GM19193 (cell line): ENCODE measurements at regions not wholly inside any gene's neighbourhood (a gene's known extent, or its start where the extent isn't known, plus 50 kb on each side); places are given as distances from the start of the nearest gene placed in this dataset.

Experiments
- POLR2A ChIP-seq: IDR thresholded peaks from 4 replicates; pipeline ENCODE4 v1.6.1; 2011; ENCODE audit not compliant: insufficient read depth, insufficient read length; ENCODE audit errors: extremely low read depth

DNA sequence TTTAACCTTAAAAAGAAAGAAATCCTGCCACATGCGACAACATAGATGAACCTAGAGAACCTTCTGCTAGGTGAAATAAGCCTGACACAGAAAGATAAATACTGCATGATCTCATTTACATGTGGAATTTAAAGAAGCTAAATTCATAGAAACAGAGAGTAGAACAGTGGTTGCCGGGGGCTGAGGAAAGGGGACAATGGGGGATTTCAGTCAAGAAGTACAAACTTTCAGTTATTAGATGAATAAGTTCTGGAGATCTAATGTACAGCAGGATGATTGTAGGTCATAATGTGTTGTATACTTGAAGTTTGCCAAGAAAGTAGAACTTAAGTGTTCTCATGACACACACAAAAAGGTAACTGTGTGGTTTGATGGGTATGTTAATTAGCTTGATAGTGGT lies 204.3 kb upstream of the PRSS16 start:
- TF ChIP-seq POLR2A, result no peak

DNA sequence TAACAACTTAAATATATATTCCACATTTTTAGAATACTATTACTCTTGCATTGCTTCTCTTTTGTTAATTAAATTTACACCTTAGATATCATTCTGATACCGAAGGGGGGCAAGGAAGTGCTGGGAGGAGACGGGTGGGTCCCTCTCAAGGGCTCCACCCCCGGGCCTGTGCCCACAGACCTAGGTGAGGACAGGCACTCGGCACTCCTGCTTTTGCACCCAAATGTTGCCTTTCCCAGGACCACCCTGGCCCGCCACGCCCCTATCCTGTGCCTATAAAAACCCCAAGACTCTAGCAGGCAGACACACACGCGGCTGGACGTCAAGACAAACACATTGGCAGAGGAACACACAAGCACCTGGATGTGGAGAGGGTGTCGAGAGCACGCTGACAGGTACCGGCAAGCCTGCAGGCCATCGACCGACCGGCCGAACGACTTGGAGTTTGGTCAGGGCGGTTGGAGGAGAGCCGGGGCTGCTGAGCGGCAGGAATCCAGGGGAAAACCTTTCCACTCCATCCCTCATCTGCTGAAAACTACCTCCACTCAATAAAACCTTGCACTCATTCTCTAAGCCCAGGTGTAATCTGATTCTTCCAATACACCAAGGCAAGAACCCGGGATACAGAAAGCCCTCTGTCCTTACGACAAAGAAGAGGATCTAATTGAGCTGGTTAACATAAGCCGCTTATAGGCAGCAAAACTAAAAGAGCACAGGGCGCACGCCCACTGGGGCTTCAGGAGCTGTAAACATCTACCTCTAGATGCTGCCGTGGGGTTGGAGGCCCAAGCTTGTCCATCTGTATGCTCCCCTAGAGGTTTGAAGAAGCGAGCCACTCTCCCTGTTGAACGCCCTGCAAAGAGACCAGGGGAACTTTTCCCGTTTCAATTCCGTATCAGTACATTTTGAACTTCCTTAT lies 197.4 kb upstream of the PRSS16 start:
- no peak for TF ChIP-seq POLR2A

DNA sequence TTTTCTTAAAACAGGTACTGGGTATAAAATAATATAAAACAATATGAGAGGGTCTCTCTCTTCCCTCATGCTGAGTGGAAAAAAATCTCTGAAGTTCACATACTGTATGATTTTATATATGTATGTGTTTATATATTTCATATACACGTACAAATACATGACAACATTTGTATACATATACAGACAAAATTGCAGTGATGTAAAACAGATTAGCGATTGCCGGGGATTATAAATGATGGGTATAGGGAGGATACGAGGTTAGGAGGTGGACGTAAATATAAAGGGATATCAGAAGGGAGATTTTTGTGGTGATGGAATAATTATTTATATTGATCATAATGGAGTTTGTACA lies 194.8 kb upstream of the PRSS16 start:
- no peak for TF ChIP-seq POLR2A

DNA sequence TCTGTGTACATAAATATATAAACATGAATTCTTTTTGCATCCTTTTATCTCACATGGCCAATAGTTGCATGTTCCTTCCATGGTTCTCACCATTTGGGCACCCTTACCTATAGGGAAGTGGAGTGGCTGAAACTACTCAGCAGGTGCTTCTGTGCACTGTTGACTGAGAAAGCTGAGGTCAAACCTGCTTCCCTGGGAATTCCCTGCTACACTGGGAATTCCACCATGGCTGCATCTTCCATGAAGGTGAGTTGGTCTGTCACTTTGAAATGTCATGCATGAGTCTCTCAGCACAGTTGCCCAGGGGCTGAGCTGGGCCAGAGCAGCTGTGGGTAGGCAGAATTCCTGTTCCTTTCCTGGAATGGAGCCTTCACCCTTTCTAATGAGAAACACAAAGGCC lies 193.8 kb upstream of the PRSS16 start:
- TF ChIP-seq POLR2A, result no peak

DNA sequence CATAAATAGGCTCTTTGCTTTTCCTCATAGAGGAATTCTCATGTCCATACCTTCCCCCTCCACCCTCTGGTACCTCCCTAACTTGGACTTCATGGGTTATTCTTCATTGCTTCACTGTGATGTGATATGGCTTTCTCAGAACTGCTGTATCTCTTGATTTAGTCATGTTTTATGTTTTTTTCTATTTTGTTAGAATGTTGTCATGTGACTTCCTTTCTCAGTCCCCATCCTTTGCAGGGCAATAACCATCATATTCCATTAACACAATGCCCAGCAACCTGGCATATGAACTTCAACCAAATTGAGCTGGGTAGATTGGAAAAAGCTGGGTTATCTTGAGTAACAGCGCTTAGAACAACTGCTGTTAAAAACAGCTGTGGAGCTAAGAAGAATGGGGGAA lies 190.9 kb upstream of the PRSS16 start:
- TF ChIP-seq POLR2A, result no peak

DNA sequence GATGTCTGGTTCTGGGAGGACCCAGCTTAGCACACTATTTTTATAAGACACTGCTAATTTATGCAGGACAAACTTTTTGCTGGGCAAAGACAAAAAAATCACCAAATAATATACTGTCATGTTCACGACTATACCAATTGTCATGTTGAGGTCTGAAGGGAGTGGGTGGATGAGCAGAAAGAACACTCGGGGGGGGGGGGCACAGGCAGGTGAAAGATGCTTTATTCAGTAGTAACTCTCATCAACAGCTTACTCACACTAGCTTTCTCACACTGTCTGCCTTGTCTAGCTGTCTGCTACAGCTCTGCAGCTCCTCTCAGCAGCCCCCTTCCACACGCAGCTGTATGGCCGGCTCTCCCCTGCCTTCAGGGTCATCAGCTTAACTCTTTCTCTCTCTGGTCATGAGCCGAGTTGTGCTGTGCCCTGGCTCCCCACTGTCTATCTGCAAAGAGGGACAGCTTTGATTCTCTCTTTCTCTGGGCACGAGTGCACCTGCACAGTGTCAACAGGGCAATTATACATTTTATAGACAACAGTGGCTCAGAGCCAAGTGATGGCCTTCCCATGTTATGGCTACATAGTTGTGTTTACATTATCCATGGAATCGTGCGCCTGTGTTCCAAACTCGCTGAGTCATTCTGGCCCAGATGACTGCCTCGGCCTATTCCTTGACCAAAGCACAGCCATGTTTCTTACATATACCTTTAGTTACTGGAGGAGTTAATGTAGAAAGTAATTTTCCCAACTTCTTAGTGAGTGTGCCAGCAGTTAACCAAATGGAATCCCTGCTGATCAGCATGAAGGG lies 187.7 kb upstream of the PRSS16 start:
- TF ChIP-seq POLR2A, result no peak

DNA sequence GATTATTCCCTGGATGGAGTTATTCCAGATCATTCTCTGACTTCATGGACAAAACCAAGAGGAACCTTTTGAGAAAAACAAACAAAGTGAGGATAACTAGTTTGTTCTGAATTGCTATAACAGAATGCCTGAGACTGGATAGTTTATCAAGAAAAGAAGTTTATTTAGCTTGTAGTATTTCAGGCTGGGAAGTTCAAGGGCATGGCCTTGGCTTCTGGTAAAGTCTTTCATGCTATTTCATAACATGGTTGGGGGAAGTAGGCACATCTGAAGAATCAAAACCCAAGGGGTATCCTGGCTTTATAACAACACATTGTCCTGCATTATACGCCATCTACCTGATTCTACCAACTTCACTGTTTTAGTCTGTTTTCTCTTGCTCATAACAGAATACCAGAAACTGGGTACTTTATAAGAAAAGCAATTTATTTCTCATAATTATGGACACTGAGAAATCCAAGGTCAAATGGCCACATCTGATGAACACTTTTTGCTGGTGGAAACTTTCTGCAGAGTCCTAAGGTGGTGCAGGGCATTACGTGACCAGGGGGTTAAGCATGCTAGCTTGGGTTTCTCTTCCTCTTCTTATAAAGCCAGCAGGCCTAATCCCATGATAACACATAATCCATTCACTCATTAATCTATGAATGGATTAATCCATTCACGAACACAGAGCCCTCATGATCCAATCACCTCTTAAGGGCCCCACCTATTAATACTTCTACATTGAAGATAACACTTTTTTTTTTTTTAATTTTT lies 186.1 kb upstream of the PRSS16 start:
- no peak for TF ChIP-seq POLR2A

DNA sequence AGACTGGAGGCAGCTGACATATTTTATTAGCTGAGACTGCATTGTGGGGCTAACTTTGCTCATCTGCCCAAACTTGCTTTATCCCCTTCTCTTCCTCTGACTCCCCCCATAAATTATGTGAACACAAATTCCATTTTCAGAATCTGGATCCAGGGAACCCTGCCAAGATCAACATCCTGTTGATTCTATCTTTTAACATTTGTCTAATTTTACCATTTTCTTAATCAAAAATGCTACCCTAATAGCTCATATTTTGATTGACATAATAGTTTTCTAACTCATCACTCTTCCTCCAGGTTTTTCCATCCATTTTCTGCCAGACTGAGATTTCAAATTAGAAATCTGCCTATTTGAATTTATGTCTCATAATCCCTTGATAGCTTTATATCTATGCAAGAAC lies 184.7 kb upstream of the PRSS16 start:
- no peak for TF ChIP-seq POLR2A

DNA sequence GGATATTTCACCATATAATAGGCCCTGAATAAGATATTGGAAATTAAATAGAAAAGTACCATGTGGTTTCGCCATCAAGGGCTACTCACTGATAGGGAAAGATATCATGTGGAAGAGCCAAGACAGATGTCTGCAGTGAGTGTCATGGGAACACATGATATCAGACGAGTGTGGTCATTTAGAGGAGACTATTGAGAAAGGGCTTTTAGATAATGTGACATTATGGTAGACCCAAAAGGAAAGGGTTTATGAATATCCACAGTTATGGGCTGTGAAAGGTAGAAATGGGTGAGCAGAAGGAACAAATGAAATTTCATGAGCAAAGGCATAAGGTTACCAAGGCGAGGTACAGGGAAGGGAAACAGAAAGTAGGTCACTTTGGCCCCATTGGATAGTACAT lies 182.3 kb upstream of the PRSS16 start:
- TF ChIP-seq POLR2A, result no peak

DNA sequence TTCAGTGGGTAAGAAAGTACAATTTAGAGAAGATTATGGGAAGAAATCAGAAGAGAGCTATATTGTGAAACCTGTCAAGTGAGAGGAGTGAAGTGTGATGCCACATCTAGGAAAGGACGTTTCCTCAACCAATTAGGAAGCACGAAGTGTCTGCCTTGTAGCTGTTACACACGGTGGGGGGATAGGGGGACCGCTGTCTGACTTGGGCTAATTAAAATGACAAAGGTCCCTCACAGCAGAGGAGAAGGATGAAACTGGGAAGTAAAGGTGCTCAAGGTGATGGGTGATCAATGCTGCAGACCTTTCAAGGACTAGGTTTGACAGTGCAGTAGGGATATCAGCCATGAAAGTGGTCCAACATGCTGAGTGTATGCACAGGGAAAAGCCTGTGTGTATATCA lies 181.1 kb upstream of the PRSS16 start:
- TF ChIP-seq POLR2A, result no peak

DNA sequence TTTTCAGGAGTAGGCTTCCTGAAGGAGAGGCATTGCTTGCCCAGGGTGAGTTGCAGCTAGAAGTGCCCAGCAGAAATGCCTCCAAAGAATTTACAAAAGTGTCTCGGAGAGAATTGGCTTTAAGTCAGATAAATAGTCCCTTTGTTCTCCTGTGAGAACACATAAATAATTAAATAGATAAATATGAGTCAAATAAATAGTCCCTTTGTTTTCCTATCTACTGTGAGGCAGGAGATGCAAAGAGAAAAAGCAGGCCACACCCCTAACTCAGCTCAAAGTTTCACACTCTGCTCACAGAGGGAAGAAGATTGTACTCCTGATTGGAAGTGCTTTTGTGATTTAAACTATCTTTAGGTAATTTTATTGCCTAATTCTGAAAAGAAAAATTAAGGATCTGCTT lies 180.7 kb upstream of the PRSS16 start:
- no peak for TF ChIP-seq POLR2A

DNA sequence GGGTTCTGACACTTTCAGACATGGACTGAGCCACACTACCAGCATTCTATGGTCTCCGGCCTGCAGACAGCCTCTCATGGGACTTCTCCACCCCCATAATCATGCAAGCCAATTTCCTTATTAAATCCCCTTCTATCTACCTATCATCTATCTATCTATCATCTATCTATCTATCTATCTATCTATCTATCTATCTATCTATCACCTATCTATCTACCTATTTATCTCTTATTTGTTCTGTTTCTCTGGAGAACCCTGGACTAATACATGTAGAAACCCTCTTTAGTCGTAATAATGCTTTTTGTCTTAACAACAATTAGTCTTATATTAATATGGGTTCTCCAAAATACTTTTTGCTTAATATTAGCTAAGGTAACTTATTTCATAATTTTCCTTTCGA lies 174.1 kb upstream of the PRSS16 start:
- TF ChIP-seq POLR2A, result no peak

DNA sequence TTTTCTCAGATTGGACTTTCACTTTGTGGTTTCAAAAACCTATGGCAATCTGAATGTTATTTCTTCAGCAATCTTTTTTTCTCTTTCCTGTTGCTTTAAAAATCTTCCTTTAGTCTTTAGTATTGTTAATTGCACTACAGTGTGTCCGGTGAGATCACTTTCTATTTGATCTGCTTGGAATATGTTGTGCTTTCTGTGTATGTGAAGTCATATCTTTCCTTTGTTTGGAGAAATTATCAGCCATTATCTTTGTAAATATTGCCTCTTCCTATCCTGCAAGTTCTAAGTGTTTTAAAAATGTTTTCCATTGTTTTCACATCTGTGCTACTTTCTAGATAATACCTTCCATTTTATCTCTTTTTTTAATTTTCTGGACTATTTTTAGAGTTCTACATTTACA lies 171.4 kb upstream of the PRSS16 start:
- no peak for TF ChIP-seq POLR2A

DNA sequence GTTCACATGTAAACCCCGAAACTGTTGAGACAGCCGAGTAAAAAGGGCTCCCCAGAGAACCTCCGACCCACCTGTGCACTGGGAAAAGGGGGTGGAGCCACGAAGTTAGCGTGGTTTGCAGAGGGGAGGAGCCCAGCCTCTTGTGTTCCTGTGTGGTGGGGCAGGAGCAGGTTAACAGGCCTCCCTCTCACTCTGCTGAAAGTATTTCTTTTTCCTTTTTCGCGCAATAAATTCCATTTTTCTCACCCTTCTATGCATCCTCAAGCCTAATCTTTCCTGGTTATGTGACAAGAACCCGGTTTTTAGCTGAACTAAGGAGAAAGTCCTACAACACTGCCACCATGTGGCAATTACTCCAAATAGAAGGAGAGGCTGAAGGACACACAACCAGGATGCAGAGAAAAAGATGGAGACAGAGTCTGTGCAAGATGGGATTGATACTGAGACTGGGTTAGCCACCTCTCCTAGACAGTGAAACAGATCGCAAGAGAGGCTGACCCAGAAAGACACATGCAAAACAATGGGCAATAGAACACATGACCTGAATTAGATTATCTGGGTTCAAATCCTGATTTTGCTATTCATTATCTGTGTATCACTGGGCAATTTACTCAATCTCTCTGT lies 168.7 kb upstream of the PRSS16 start:
- no peak for TF ChIP-seq POLR2A

DNA sequence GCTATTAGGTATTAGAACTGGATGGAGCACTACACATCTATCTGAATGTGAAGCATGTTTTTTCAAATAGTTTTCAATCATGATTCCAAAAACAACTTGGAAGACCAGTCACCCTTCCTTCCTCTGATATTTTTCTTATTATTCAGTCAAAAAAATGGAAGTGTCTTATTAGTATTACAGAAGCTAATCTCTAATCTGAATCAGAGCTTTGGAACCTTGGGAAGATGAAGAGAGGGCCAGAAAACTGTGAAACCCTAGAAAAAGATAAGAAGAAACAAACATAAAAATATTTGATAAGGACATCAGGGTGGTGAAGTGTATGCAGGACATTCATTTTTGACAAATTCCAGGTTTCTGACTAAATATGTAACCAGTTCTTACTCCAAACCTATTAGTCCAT lies 166.3 kb upstream of the PRSS16 start:
- no peak for TF ChIP-seq POLR2A

DNA sequence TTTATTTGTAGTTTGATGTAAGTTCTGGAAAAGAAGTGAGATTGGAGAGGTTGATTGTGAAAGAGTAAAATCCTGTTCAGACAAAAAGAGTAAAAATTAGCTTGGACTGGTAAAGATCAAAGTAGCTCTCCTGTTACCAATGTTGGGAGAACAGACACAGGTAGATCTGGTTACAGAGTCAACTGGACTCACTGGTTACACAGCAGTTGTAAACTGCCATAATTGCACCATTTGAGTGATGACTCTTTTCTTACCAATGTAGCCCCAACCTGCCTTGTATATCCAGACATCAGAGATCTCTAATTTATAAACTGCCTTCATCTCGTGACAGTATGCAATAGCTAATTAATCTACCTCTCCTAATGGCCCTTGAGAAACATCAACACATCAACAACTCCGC lies 165.6 kb upstream of the PRSS16 start:
- TF ChIP-seq POLR2A, result no peak

DNA sequence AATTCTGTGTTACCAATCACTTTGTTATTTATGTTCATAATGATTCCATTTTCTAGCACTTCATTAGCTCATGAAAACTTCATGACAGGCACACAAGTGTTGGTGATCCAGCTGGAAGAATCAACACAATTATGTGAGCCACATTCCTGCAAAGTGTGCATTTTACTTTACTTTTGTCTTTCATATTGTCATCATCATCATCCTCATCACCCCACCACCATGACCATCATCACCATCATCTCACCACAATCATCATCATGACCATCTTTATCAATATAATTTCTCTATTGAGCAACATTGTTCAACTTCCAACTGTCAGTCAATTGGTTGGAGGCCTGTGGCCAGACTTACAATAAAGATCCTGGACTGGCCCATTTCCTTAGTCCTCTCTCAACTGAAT lies 159.4 kb upstream of the PRSS16 start:
- TF ChIP-seq POLR2A, result no peak
